ENCODE measurements at regions not wholly inside any gene's neighbourhood (a gene's known extent, or its start where the extent isn't known, plus 50 kb on each side); places are given as distances from the start of the nearest gene placed in this dataset.

DNA sequence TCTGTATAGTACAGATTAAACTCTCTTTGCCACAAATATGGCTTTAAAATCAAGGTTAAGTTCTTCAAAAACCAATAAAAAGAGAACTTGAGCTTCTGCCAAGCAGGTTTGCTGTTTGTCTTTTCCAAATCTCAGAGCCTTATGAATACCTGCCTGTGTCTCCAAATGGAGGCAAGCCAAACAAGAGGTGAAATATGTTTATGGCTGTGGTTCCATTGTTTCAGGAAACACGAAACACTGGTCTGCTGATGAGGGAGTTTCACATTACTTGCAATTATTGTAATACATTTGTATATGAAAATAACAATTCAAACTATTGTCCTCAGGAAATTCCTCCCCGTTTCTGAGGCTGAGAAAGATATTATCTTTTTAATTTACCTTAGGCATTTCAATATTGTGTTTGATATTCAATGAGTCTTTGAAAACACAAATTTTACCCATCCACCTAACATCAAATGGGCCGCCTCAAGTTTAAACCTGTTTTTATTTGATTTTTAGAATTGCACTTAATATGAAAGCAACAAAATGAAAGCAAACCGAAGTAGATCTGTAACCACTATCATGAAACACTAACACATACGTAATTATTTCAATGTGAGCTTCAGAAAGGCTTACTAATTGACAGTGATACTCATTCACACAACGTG, 359.3 kb downstream of the HGF start:
- TF ChIP-seq POLR2AphosphoS5 (IDR thresholded peaks at IDR 0.05): no peak
- TF ChIP-seq, protein P1, sequence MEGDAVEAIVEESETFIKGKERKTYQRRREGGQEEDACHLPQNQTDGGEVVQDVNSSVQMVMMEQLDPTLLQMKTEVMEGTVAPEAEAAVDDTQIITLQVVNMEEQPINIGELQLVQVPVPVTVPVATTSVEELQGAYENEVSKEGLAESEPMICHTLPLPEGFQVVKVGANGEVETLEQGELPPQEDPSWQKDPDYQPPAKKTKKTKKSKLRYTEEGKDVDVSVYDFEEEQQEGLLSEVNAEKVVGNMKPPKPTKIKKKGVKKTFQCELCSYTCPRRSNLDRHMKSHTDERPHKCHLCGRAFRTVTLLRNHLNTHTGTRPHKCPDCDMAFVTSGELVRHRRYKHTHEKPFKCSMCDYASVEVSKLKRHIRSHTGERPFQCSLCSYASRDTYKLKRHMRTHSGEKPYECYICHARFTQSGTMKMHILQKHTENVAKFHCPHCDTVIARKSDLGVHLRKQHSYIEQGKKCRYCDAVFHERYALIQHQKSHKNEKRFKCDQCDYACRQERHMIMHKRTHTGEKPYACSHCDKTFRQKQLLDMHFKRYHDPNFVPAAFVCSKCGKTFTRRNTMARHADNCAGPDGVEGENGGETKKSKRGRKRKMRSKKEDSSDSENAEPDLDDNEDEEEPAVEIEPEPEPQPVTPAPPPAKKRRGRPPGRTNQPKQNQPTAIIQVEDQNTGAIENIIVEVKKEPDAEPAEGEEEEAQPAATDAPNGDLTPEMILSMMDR (IDR thresholded peaks at IDR 0.05): no peak
